ENCODE measurements at regions not wholly inside any gene's neighbourhood (a gene's known extent, or its start where the extent isn't known, plus 50 kb on each side); places are given as distances from the start of the nearest gene placed in this dataset.

- no peak for DNase-seq (ENCODE audit: low read depth)
These were observed 58.6 kb downstream of the TMEM17 start for GRCh38 chr2:62447411-62447810.

DNA sequence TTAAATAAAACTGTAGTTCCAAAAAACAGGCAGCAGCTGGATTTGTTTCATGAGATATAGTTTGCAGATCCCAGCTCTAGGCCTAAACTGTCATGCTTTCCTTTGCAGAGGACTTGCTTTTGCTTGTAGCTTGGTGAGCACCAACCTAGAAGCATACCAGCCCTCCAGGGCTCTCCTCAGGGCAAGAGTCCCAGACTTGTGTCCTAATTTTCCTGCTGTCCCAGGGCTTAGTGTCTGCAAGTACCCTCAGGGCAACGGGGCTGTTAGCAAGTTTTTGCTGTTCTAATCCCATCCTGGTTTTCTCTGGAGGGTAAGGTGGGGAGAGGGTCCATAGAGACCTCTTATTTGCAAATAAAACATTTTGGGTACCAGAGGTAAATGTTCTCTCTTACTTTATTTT lies 59.5 kb downstream of the TMEM17 start:
- DNase-seq (ENCODE audit: low read depth): no peak

GRCh38 chr2:62443886-62444285 lies 62.1 kb downstream of the TMEM17 start:
- no peak for DNase-seq (ENCODE audit: low read depth)

- DNase-seq (ENCODE audit: low read depth): no peak
These were observed 62.5 kb downstream of the TMEM17 start for GRCh38 chr2:62443471-62443870.

GRCh38 chr2:62441824-62442223 lies 64.2 kb downstream of the TMEM17 start:
- no peak for DNase-seq (ENCODE audit: low read depth)

- no peak for DNase-seq (ENCODE audit: low read depth)
These were observed 64.6 kb downstream of the TMEM17 start for GRCh38 chr2:62441421-62441820.

DNA sequence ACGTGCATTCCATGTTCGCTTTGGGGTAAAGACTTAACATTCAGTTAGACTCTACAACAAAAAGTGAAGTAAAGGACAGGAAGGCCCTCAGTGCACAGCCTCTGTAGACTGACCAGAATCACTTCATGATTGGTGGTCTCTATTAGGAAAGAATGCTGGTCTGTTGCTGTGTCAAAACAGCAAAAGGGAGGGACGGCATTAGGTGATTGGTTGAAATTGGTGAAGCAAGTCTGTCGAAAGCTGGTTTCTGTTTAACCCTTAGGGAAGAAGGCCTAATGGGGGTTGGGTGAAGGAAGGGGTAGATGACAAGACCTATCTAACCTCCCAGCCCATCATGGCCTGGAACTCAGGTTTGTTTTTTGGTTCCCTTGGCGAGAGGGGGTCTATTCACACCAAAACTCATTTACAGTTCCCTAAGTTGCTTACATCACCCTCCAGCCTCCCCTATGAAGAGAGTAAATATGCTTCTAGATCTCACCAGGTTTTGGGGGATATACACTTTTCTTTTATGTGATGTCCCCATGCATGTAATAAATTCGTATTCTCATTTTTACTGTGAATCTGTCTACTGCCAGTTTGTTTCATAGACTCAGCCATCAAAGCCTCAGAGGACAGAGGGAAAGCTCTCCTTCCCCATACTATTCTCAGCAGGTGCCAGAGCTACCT lies 65.6 kb downstream of the TMEM17 start:
- DNase-seq (ENCODE audit: low read depth): no peak

DNA sequence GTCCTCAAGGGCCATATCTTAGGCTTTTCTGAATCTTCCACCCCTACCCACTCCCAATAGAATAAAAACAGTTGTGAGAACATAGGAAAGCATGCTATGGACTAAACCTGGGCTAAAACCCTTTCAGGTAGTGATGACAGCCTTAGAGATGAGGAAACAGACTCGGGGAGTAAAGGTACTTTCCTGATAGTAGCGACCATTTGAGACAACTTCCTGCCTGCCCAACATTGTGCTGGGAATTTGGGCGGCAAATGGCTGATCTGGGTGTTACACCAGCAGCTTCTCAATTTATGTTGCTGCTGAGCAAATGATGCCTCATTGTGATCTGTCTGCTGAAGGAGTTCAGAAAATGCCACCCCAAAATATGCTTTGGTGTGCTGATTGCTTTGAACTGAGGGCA lies 66.6 kb downstream of the TMEM17 start:
- DNase-seq (ENCODE audit: low read depth): no peak

- DNase-seq (ENCODE audit: low read depth): no peak
These were observed 68.2 kb downstream of the TMEM17 start for GRCh38 chr2:62437785-62438184.

- DNase-seq (ENCODE audit: low read depth): no peak
These were observed 70.3 kb downstream of the TMEM17 start for GRCh38 chr2:62435720-62436119.

DNA sequence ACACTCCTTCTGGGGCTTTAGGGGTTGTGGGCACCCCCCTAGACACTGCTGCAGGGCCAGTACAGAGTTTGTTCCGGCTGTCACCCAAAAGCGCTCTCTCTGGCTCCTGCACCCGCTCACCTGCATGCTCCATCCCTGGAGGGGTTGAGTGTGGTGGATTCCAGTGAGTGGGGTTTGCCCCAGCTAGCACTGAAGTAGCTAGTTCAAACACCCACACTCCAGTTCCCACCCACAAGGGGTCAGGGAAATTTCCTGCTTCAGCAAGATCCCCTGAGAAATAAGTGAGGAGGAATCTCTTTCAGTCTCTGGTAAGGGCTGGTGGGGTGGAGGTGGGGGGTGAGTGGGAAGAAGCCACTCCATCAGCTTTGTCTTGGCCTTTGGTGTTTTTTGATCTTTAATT lies 73.6 kb downstream of the TMEM17 start:
- DNase-seq (ENCODE audit: low read depth): no peak

GRCh38 chr2:62431512-62431911 lies 74.5 kb downstream of the TMEM17 start:
- no peak for DNase-seq (ENCODE audit: low read depth)

DNA sequence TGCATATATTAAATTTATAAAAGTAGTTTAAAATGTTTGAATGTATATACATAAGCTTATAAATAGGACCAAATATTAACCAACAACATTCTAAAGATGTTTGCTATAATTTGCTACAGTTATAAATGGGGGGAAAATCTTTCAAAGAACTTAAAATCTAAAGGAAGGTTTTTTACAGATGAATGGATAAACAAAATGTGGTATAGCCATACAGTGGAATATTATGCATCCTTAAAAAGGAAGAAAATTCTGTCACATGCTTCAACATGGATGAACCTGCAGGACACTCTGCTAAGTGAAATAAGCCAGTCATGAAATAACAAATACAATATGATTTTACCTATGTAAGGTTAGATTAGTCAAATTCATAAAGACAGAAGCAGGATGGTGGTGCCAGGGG lies 75.8 kb downstream of the TMEM17 start:
- DNase-seq (ENCODE audit: low read depth): no peak

DNA sequence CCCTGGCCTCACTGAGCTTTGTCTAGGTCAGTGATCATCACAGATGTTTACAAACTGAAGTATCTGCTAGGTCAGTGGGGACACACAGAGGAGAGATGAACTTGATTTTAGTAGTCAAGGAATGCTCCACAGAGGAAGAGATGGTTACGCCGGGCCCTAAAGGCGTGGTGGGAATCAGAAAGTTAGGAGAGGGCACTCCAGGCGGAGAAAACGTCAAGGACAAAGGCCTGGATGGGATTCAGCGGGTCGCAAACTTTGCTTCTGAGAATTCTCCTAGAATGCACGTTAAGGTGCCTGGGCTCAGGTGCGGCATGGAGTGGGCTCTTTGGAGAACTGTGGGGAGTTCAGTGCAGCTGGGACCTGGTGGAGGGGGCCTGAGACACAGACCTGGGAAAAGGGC lies 78.8 kb downstream of the TMEM17 start:
- no peak for DNase-seq (ENCODE audit: low read depth)

DNA sequence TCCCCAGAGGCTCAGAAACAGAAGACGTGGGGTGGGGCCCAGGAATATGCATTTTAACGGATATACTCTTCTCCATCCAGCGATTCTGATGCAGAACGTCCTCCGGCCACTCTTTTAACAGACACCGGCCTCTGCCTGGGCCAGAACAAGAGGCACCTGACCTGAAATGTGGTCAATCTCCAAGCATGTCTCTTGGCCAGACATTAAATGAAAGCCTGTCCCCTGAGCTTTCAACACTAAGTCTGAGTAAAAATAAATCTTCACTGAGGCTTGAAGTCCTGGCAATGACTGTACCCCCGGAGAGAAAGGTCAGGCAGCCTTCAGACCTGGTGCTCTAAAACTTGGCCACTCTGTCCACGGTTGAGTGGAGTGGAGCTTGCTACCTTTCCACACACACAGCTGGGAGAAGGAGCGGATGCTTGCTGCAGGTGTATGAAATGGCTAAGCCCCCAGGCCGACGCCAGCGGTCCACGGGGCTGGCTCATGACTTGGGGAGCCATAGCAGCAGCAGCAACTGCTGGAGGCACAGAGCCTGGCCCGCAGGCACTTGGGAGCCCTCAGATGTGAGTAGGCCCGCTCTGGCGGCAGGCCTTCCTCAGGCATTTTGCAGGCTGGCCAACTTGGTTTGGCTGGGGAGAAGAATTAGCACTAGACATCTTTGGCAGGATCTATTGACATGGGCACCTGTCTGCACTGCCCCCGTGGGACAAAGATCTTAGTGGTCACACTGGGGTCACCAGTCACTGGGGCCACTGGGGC lies 79.7 kb downstream of the TMEM17 start:
- DNase-seq (ENCODE audit: low read depth): no peak

- no peak for DNase-seq (ENCODE audit: low read depth)
These were observed 80.3 kb downstream of the TMEM17 start for GRCh38 chr2:62425684-62426083.

DNA sequence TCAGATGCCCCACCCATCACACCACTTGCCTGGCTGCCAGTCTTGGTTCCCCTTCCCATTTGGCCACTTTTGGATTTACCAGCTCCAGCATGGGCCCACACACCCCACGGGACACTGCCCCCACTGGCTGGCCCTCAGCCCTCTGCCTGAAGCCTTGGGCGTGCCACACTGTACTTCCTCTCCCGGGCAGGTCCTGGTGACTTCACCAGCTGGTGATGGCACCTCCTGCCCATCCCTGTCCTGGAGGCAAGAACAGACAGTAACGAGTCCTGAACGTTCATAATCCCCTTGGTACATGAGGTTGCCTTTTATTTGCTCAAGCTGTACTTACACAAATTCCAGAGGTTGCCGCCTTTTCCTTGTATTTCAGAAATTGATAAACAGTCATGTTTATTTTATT lies 81.1 kb downstream of the TMEM17 start:
- DNase-seq (ENCODE audit: low read depth): no peak

DNA sequence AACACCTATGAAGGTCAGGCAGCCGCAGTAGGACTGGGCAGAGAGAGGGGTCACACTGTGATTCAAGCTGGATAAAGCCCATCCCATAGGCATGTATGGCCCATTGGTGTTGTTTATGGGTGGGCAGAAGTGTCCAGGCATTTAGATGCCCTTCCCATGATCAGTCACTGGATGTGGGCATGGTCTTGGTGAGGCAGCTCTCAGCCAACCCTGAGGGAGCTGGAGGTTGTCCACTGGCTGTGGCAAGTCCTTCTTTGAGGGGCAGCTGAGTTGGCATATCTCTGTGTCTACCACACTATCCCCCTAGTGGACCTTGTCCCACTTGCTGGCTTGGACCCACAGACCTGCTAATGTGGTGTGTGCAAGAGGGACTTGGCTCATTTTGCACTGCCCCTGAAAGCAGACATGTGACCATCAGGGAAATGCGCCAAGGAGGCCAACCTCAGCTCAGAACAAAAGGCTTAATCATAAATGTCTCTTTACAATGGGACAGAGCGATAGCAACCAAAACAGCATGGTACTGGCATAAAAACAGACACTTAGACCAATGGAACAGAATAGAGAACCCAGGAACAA lies 82.0 kb downstream of the TMEM17 start:
- no peak for DNase-seq (ENCODE audit: low read depth)

DNA sequence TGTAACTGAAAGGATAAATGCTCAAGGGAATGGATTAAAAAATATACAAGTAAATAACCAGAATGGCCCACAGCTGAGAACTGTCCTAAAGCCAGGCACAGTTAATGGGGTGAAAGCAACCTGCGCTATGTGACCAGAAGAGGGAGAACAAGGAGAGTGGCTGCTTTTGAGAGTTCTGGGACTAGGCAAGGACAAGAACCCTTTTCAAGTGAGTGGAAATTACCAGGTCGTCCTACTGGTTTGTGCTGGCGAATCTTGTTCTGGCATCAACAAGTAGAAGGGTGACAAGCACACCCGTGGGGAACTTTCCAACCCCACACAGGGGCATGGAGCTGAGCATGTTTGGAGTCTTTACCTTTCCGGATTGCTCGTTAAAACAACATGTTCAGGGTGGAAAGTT lies 82.8 kb downstream of the TMEM17 start:
- DNase-seq (ENCODE audit: low read depth): no peak

DNA sequence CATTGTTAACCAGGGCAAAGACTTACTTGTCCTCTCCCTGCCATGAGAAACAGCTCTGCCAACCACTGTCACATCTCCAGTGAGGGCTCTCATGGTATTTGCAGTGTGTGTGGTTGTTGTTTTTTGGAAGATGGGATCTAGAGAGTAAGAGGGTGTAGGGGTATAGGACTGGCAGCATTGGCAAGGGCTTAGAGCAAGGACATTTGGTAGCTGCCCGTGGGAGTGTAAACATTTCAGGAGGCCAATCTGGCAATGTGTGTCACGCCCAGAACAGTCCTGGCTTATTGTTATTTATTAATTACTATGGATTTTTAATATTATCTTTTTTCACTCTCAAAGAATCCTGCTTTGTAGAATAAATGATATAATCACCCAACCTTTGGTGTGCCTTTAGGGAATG lies 90.5 kb downstream of the TMEM17 start:
- no peak for DNase-seq (ENCODE audit: low read depth)

GRCh38 chr2:62415019-62415431 lies 91.0 kb downstream of the TMEM17 start:
- DNase-seq (ENCODE audit: low read depth): no peak

GRCh38 chr2:62413116-62413663 lies 92.8 kb downstream of the TMEM17 start:
- no peak for DNase-seq (ENCODE audit: low read depth)

DNA sequence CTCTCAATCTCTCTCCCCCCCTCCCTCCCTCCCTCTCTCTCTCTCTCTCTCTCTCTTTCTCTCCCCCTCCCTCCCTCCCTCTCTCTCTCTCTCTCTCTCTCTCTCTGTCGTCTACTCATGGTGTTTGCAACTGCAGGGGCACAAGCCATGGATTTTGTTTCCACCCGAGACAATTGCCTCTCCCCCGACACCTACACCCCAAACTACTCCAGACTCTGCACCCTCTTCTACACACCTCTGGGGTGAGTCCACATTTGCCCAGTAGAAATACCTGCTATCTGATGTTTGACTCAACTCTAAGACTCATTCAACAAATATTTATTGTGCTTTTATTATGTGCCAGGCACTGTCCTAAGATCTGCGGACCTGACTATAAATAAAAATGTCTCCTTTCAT lies 93.7 kb downstream of the TMEM17 start:
- DNase-seq (ENCODE audit: low read depth): no peak

All from fibroblast of gingiva (primary cell).